ENCODE measurements at regions not wholly inside any gene's neighbourhood (a gene's known extent, or its start where the extent isn't known, plus 50 kb on each side); places are given as distances from the start of the nearest gene placed in this dataset.

- TF ChIP-seq GATA2 (IDR thresholded peaks at IDR 0.05; ENCODE audit: low read depth, low read length) = no peak
- no peak for TF ChIP-seq GATA3 (IDR thresholded peaks at IDR 0.05; ENCODE audit: low read depth, low read length)
Measured at GRCh38 chr2:163475815-163476214, 260.0 kb downstream of the FIGN start.

Data from SH-SY5Y (cell line).